Natural killer cell (primary cell): ENCODE measurements at regions not wholly inside any gene's neighbourhood (a gene's known extent, or its start where the extent isn't known, plus 50 kb on each side); places are given as distances from the start of the nearest gene placed in this dataset.

Experiments used
- ATAC-seq, 3 donors: fragments of 150-1000 bp in 2 of 3; fragments of 200-7000 bp in 1 of 3; cut with Tn5 transposase; 1 replicate in 1 of 3; 2 replicates in 2 of 3; pipeline ENCODE4 v1.10.0; 2021; ENCODE audit warnings: mild to moderate bottlenecking in 2 of 3, moderate library complexity in 2 of 3
- DNase-seq, 2 donors: peaks; one replicate each; pipeline versions ENCODE4 v3.0.0 to v3.0.0-alpha.2; 2013 to 2021; ENCODE audit warnings: mixed read lengths in 1 of 2
- H3K27ac ChIP-seq: one replicate; pipeline ENCODE4 v1.5.1; 2013; ENCODE audit warnings: mild to moderate bottlenecking, low read length
- H3K27me3 ChIP-seq: one replicate; pipeline ENCODE4 v1.6.1; 2013; ENCODE audit warnings: low read length; ENCODE audit not compliant: control insufficient read depth, insufficient read depth
- H3K36me3 ChIP-seq: one replicate; pipeline ENCODE4 v1.6.1; 2013; ENCODE audit warnings: low read length; ENCODE audit not compliant: control insufficient read depth, insufficient read depth
- H3K4me1 ChIP-seq: one replicate; pipeline ENCODE4 v1.6.1; 2013; ENCODE audit warnings: low read length; ENCODE audit not compliant: control insufficient read depth, insufficient read depth
- H3K4me3 ChIP-seq: one replicate; pipeline ENCODE4 v1.5.1; 2013; ENCODE audit warnings: low read length
- H3K9me3 ChIP-seq: one replicate; pipeline ENCODE4 v1.6.1; 2013; ENCODE audit warnings: low read length; ENCODE audit not compliant: control insufficient read depth, insufficient read depth
- H3K27ac Mint-ChIP-seq, 2 donors: one replicate each; pipeline ENCODE4 v1.8.0; 2022; ENCODE audit warnings: mild to moderate bottlenecking in 2 of 2, mixed read lengths in 2 of 2, moderate library complexity in 1 of 2
- H3K27me3 Mint-ChIP-seq, 2 donors: one replicate each; pipeline ENCODE4 v1.8.0; 2022; ENCODE audit warnings: low read depth in 2 of 2, mixed read lengths in 2 of 2
- H3K36me3 Mint-ChIP-seq: one replicate; pipeline ENCODE4 v1.8.0; 2022; ENCODE audit warnings: mixed read lengths
- H3K4me1 Mint-ChIP-seq, 2 donors: one replicate each; pipeline ENCODE4 v1.8.0; 2022; ENCODE audit warnings: mixed read lengths in 2 of 2
- H3K4me3 Mint-ChIP-seq: one replicate; pipeline ENCODE4 v1.8.0; 2022; ENCODE audit warnings: mild to moderate bottlenecking, moderate library complexity, mixed read lengths
- H3K9me3 Mint-ChIP-seq, 2 donors: one replicate each; pipeline ENCODE4 v1.8.0; 2022; ENCODE audit warnings: mixed read lengths in 2 of 2
- CTCF ChIP-seq: fragments of 200-600 bp; IDR thresholded peaks from one replicate; pipeline ENCODE4 v1.8.0; 2022; ENCODE audit warnings: antibody characterized with exemption
- WGBS: methylation state at CpG from one replicate; pipeline ENCODE4 v1.1.7; 2013; ENCODE audit warnings: missing lambda C conversion rate; ENCODE audit not compliant: insufficient coverage; 5-methylcytosine and 5-hydroxymethylcytosine counted together
- intact Hi-C: fragments of 100-400 bp; cut with micrococcal nuclease; formaldehyde crosslinking; loops from one replicate; pipeline ENCODE4 v1.14.2; 2022

- no peaks in the 10 kb centered on the region for H3K27me3 Mint-ChIP-seq
These were observed 435.7 kb downstream of the EFNB2 start for GRCh38 chr13:106099765-106100164.

GRCh38 chr13:106098778-106099177 is 436.7 kb downstream of the EFNB2 start:
- no peak for DNase-seq
- no peak for TF ChIP-seq CTCF
- H3K4me1 ChIP-seq, result no peaks in the 10 kb centered on the region
- H3K36me3 Mint-ChIP-seq, result no peaks in the 10 kb centered on the region
- H3K36me3 ChIP-seq, result no peaks in the 10 kb centered on the region
- no peaks in the 10 kb centered on the region for H3K27me3 Mint-ChIP-seq
- no peak overlapping the region for H3K27ac ChIP-seq
- intact Hi-C loops, result no loop called here
- no peak for ATAC-seq
- peaks cover 2 to 3% of the 10 kb centered on the region in 2 donors for H3K9me3 Mint-ChIP-seq
- no peaks in the 10 kb centered on the region for H3K4me1 Mint-ChIP-seq
- 100% methylated on average over 3 of the region's 3 CpGs for WGBS
- no peak overlapping the region for H3K4me3 ChIP-seq
- no peaks in the 10 kb centered on the region for H3K27me3 ChIP-seq
- H3K27ac Mint-ChIP-seq, result no peak overlapping the region
- no peaks in the 10 kb centered on the region for H3K9me3 ChIP-seq
- H3K4me3 Mint-ChIP-seq, result no peak overlapping the region

More at GRCh38 chr13:106099765-106100164, 435.7 kb downstream of the EFNB2 start:
- H3K27me3 ChIP-seq, result no peaks in the 10 kb centered on the region
- intact Hi-C loops, result no loop called here
- Mint-ChIP-seq H3K27ac (no peak overlapping the region), H3K4me3 (no peak overlapping the region), H3K36me3 (no peaks in the 10 kb centered on the region), H3K4me1 (no peaks in the 10 kb centered on the region), H3K9me3 (peaks cover 3% of the 10 kb centered on the region in 2 donors)
- H3K4me1 ChIP-seq, result no peaks in the 10 kb centered on the region
- DNase-seq, result no peak
- H3K9me3 ChIP-seq, result no peaks in the 10 kb centered on the region
- no peaks in the 10 kb centered on the region for H3K36me3 ChIP-seq
- WGBS, result 92% methylated on average over 13 of the region's 13 CpGs
- no peak overlapping the region for H3K27ac ChIP-seq
- H3K4me3 ChIP-seq, result no peak overlapping the region
- ATAC-seq, result no peak
- TF ChIP-seq CTCF, result no peak

GRCh38 chr13:106096661-106097092 is 438.8 kb downstream of the EFNB2 start:
- no peak overlapping the region for H3K4me3 Mint-ChIP-seq
- TF ChIP-seq CTCF, result no peak

GRCh38 chr13:106095919-106096318 is 439.5 kb downstream of the EFNB2 start:
- ATAC-seq, result no peak
- Histone ChIP-seq H3K4me3 (no peak overlapping the region), H3K36me3 (no peaks in the 10 kb centered on the region), H3K9me3 (no peaks in the 10 kb centered on the region), H3K27ac (no peak overlapping the region), H3K4me1 (no peaks in the 10 kb centered on the region), H3K27me3 (no peaks in the 10 kb centered on the region)
- H3K9me3 Mint-ChIP-seq, result peaks cover 3% of the 10 kb centered on the region in 2 donors
- DNase-seq, result no peak
- intact Hi-C loops, result no loop called here
- WGBS, result 90% methylated on average over 3 of the region's 4 CpGs
- no peak for TF ChIP-seq CTCF
- H3K36me3 Mint-ChIP-seq, result no peaks in the 10 kb centered on the region
- H3K27me3 Mint-ChIP-seq, result no peaks in the 10 kb centered on the region
- H3K4me3 Mint-ChIP-seq, result no peak overlapping the region
- H3K27ac Mint-ChIP-seq, result no peak overlapping the region
- no peaks in the 10 kb centered on the region for H3K4me1 Mint-ChIP-seq

More at GRCh38 chr13:106096661-106097092, 438.8 kb downstream of the EFNB2 start:
- Histone ChIP-seq H3K27ac (no peak overlapping the region), H3K4me3 (no peak overlapping the region), H3K9me3 (no peaks in the 10 kb centered on the region), H3K36me3 (no peaks in the 10 kb centered on the region), H3K27me3 (no peaks in the 10 kb centered on the region), H3K4me1 (no peaks in the 10 kb centered on the region)
- Mint-ChIP-seq H3K27ac (no peak overlapping the region), H3K4me1 (no peaks in the 10 kb centered on the region), H3K9me3 (peaks cover 3% of the 10 kb centered on the region in 2 donors), H3K27me3 (no peaks in the 10 kb centered on the region), H3K36me3 (no peaks in the 10 kb centered on the region)
- 83% methylated on average over 4 of the region's 4 CpGs for WGBS
- no peak for ATAC-seq
- no peak for DNase-seq
- intact Hi-C loops, result no loop called here
